NCI-H2171 treated with DMSO at 0.1 percent for 48 hours (cell line): ENCODE measurements at regions not wholly inside any gene's neighbourhood (a gene's known extent, or its start where the extent isn't known, plus 50 kb on each side); places are given as distances from the start of the nearest gene placed in this dataset.

Experiments
- DNase-seq: peaks from one replicate; lab custom pipeline; 2025; lab: John Stamatoyannopoulos, UW

- DNase-seq = no peak
Measured at GRCh38 chr10:29158066-29158465, 130.8 kb upstream of the LYZL1 start.

DNA sequence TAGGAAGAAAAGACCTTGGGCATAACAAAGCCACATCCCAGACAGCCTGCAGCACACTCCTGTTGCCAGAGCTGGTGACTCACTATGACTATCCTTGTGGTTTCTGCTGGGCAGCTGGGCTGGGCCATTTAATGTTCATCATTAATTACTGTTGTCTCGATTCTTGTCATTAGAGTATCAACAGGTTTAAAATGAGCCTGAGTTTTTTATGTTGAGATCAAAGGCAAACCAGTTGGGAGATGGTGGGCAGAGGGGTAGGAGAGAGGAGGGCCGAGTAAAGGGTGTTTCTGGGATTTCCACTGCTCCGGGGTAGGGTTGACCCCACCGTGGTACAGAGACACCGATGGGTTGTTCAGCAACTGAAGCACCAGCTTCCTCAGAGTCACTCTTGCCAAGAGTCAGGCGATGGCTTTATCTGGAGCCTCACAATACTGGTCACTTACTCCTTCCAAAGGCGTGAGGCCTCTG lies 128.7 kb upstream of the LYZL1 start:
- no peak for DNase-seq

GRCh38 chr10:29163746-29164145 lies 125.1 kb upstream of the LYZL1 start:
- no peak for DNase-seq

- no peak for DNase-seq
Measured at GRCh38 chr10:29166713-29167112, 122.2 kb upstream of the LYZL1 start.

DNA sequence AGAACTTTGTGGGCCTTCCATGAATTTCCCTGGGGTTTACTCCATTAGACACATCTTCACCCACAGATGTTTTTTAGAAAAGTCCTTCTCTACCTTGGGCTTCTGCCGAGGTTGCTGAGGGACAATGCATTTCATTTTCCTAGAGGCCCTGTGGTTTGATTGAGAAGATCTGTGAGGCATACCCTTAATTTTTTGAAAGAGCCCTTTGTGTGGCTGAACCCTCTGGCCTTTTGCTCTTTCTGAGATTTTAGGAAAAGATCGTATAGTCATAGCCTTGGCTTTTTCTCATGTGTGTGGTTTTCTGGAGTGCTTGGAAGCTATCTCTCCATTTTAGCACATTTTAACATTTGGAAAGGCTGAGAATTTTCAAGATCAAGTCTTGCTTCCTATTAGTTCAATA lies 119.8 kb upstream of the LYZL1 start:
- DNase-seq = no peak

DNA sequence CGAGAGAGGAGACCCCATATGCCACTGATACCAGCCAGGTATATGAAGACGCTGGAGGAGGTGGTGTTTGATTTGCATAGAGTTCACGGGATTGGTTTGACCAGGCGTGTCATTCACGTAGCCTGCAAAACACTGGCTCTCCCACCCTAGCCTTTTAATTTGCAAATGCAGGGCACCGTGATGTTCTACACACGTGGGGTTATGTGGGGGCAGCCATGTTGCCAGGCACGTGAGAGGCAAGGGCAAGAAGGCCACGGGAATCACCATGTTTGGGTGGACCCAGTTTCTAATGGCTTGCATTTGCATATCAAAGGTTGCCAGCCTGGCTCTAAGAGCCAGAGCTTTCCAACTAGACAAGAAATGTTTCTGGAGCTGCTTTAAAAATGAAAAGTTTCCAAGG lies 117.2 kb upstream of the LYZL1 start:
- DNase-seq = no peak

DNA sequence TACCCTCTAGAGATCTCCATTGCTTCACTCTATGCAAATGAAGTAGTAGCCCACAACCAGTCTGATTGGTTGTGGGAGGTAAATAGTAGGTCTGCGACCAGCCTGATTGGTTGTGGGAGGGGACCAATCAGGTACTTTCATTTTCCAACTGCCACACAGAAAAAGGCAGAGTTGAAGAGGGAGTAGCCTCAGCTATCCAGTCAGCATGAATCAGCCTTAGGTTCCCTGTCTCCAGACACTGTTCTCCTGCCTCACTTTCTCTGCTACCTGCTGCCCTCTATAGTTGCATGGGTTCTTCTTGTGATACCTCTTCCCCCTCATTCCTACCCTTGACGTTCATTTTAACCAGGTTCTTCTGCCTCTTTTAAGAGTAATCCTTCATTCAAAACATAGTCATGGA lies 114.5 kb upstream of the LYZL1 start:
- no peak for DNase-seq

- no peak for DNase-seq
Measured at GRCh38 chr10:29176845-29177832, 111.7 kb upstream of the LYZL1 start.

- no peak for DNase-seq
Measured at GRCh38 chr10:29181936-29182335, 106.9 kb upstream of the LYZL1 start.

DNA sequence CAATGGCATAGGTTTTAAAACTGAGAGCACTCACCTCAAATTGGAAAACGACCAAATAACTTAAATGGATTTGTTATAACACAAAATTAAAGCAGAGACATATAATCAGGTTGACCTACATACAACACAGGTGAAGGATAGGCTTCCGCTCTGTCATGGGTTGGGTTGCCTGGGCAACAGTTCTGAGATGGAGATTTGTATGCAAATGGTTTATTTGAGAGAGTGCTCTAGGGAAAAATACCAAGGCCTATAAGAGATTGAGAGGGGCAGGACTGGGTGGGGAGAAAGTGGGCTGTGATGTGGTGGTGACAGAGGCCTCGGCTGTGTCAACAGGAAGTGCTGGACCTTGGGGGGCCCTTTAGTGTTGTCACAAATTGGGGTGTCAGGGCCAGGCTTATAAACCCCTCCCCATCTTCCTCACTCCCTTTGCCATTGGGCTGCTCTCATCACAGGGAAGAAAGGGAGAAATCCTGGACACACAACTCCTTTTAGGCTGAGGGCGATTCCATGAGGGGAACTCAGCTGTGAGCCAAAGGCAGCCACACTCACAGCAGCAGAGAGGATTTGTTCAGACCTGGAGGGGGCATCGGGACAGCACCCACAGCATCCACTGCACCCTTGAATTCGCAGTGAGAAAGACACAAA lies 105.4 kb upstream of the LYZL1 start:
- DNase-seq = no peak

GRCh38 chr10:29184205-29185000 lies 104.5 kb upstream of the LYZL1 start:
- DNase-seq = no peak

- DNase-seq = no peak
Measured at GRCh38 chr10:29185050-29185449, 103.8 kb upstream of the LYZL1 start.

DNA sequence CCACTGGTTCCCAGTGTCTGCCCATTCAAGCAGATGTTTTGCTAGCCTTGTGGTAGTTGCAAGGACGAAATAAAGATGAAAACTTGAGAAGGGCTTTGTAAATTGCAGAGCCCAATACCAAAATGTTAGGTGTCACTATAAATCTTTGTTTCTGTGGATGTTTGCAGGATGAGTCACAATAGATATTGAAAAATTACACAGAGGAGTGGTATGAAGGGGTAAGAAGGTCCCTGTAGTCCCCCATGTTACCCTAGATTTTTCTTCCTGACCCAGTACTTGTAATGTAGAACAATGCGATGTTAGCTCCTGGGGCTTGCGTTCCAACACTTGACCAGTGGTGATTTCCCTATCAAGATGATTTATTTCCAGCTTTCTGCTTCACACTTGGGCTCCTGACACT lies 102.6 kb upstream of the LYZL1 start:
- no peak for DNase-seq

- DNase-seq = no peak
Measured at GRCh38 chr10:29189256-29189655, 99.6 kb upstream of the LYZL1 start.

- no peak for DNase-seq
Measured at GRCh38 chr10:29191674-29192073, 97.2 kb upstream of the LYZL1 start.

- no peak for DNase-seq
Measured at GRCh38 chr10:29199339-29199738, 89.5 kb upstream of the LYZL1 start.

GRCh38 chr10:29199941-29200679 lies 88.8 kb upstream of the LYZL1 start:
- DNase-seq = no peak

GRCh38 chr10:29202386-29202940 lies 86.4 kb upstream of the LYZL1 start:
- no peak for DNase-seq

- DNase-seq = no peak
Measured at GRCh38 chr10:29203432-29203831, 85.4 kb upstream of the LYZL1 start.

GRCh38 chr10:29204070-29204800 lies 84.6 kb upstream of the LYZL1 start:
- DNase-seq = no peak

DNA sequence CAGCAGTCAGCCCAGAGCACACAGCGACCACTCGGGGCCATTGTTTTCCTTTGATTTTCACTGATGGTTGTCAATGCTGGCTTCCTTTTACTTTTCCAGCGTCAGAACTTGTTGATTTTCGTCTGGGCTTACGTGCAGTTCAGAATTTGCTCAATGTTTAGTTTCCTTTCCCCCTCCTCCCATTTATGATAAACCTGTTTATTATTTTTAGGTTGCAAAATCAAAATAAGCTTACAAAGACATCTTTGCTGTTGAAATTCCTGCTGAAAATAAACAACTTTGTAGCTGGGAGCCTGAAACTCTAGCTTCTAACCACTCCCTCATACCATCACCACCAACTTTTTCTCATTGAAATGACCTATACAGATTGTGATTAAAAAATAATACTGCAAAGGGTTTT lies 83.1 kb upstream of the LYZL1 start:
- DNase-seq = no peak
